GM21528 (cell line): ENCODE measurements at regions not wholly inside any gene's neighbourhood (a gene's known extent, or its start where the extent isn't known, plus 50 kb on each side); places are given as distances from the start of the nearest gene placed in this dataset.
"Not testable (repeated sequence)": the region's sequence is repeated elsewhere in the genome, so short reads cannot be mapped to it uniquely, and the experiment has no call there.

Experiments
- ATAC-seq: cut with Tn5 transposase; IDR thresholded peaks from one replicate; pipeline ENCODE4 v1.9.1; 2021; ENCODE audit warnings: mild to moderate bottlenecking, moderate library complexity; ENCODE audit not compliant: unreplicated experiment, low FRiP score

GRCh38 chr16:9661336-9662017 lies 520.8 kb downstream of the GRIN2A start:
- no peak for ATAC-seq

GRCh38 chr16:9663588-9663987 lies 518.6 kb downstream of the GRIN2A start:
- no peak for ATAC-seq

GRCh38 chr16:9665851-9666271 lies 516.4 kb downstream of the GRIN2A start:
- no peak for ATAC-seq

GRCh38 chr16:9666834-9667480 lies 515.3 kb downstream of the GRIN2A start:
- ATAC-seq: no peak

GRCh38 chr16:9670033-9670432 lies 512.2 kb downstream of the GRIN2A start:
- ATAC-seq: no peak

- not testable (repeated sequence) for ATAC-seq
Measured at GRCh38 chr16:9670616-9671015, 511.6 kb downstream of the GRIN2A start.

GRCh38 chr16:9676560-9677300 lies 505.5 kb downstream of the GRIN2A start:
- not testable (repeated sequence) for ATAC-seq

- ATAC-seq: no peak
Measured at GRCh38 chr16:9677301-9677653, 505.0 kb downstream of the GRIN2A start.

- ATAC-seq: no peak
Measured at GRCh38 chr16:9679213-9679767, 502.9 kb downstream of the GRIN2A start.

- no peak for ATAC-seq
Measured at GRCh38 chr16:9680019-9680655, 502.1 kb downstream of the GRIN2A start.

- ATAC-seq: no peak
Measured at GRCh38 chr16:9680968-9681367, 501.3 kb downstream of the GRIN2A start.

GRCh38 chr16:9681508-9681907 lies 500.7 kb downstream of the GRIN2A start:
- no peak for ATAC-seq

GRCh38 chr16:9682320-9682719 lies 499.9 kb downstream of the GRIN2A start:
- no peak for ATAC-seq

GRCh38 chr16:9683677-9684076 lies 498.6 kb downstream of the GRIN2A start:
- ATAC-seq: no peak

- no peak for ATAC-seq
Measured at GRCh38 chr16:9687737-9688319, 494.4 kb downstream of the GRIN2A start.

GRCh38 chr16:9689597-9689996 lies 492.6 kb downstream of the GRIN2A start:
- no peak for ATAC-seq

- ATAC-seq: no peak
Measured at GRCh38 chr16:9695152-9695551, 487.1 kb downstream of the GRIN2A start.
